CD4-positive, alpha-beta T cell treated with Interleukin-4 for 1 hour (primary cell): ENCODE measurements at regions not wholly inside any gene's neighbourhood (a gene's known extent, or its start where the extent isn't known, plus 50 kb on each side); places are given as distances from the start of the nearest gene placed in this dataset.
"Not testable (repeated sequence)": the region's sequence is repeated elsewhere in the genome, so short reads cannot be mapped to it uniquely, and the experiment has no call there.

Experiments used
- DNase-seq, 2 donors: peaks; one replicate each; pipeline ENCODE4 v3.0.0-alpha.2; 2020 to 2022

DNA sequence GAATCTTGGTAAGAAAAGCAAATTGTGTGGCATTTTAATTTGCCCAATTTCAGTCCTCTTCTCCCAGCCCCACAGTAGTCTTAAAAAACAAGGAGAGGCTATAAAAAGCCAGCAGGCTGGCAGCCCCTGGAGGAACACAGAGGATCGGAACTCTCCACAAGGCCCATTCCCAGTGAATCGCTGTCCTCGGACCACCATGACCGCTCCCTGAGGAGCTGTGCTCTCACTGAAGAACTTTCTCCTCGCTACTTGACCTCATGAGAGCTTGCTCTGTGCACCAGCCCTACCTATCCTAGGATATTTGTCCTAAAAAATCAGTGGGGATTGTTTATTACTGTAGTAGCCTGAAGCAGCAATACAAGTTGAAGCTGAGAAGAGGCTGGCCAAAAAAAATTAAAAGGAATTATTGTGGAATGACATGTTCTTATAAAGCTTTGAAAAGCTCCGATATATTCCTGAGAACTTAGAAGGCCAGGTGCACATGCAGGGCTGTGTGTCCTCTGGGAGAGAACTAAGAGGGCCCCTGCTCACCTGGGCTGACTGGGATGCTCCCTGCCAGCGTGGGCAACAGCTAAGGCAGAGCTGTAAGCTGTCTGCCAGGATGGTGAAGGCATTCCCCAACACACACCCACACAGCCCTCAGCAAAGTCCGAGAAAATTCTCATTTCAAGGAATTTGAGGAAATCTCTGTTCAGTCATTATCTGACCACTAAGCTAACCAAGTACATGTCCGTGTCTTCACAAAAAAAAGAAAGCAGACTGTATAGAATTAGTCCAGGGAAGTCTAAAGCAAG lies 148.8 kb upstream of the SFSWAP start:
- DNase-seq: no peak

- DNase-seq: peak in 1 of 2 donors; percentile 17
Observed at GRCh38 chr12:131564138-131564727, 146.7 kb upstream of the SFSWAP start.

GRCh38 chr12:131564845-131565244 lies 146.0 kb upstream of the SFSWAP start:
- no peak for DNase-seq

DNA sequence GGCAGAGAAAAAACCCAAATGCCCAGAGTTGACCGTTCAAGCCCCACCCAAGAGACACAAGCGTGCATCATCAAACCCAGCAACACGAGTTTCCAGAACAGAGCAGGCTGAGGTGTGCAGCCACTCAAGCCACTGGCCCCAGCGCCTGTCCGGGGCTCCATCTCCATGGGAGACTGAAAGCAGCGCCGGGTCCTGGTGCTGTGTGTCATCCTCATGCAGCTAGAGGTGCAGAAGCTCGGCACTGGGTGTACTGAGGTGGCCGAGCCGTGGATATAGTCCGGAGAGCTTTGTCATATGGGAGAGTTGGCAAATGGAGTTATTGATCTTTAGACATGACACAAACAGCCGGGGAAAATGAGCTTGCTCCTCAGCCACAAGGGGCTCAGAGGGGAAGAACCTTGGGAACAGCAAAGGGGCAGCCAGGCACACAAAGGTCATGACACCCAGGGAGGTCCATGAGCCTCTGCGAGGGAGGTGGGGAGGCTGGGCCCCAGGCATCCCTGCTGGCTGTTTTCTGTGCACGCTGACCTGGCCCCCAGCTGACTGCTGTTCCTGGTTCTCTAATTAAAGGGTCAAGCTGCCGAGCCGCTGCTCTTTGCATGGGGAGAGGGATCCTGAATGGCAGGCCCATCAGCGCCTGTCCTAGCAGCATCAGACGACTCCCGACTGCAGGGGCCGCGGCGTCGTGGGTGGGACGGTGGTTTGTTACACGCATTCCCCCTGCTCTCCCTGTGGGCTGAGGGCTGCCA lies 145.4 kb upstream of the SFSWAP start:
- no peak for DNase-seq

GRCh38 chr12:131568336-131568735 lies 142.6 kb upstream of the SFSWAP start:
- no peak for DNase-seq

DNA sequence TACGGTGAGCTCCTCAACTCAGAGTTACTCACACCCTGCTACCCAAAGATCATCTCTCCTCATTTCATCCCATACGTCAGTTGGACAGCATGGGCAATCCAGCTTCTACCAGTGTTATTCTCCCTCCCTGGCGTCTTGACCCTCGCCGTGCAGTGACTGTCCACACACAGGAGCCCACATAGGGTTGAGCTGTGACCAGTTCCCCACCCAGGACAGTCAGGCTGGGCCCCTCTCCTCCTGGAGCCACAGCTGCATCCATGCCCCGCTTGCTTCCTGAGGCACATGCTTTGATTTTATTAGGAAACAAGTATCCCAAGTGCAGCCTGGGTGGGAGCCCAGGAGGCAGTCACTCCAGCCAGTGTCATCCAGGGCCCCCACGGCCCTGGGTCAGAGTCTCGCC lies 140.3 kb upstream of the SFSWAP start:
- DNase-seq: no peak

DNA sequence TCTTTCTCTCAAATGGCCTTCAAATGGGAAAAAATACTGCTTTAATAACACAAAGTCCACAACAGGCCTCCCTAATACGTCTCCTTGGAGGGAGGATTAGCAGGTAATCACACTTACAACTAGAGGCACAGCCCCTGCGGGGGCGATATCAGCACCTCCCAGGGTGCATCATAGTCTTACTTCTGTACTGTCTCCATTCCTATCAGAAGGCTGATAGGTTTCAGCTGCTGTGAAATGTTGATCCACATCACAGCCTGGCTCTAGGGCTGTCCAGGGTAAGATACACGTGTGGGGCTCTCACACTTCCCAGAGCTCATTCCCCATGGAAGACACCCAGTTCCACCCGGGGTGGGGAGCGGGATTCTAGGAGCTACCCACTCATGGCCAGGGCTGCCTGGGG lies 139.1 kb upstream of the SFSWAP start:
- DNase-seq: no peak

DNA sequence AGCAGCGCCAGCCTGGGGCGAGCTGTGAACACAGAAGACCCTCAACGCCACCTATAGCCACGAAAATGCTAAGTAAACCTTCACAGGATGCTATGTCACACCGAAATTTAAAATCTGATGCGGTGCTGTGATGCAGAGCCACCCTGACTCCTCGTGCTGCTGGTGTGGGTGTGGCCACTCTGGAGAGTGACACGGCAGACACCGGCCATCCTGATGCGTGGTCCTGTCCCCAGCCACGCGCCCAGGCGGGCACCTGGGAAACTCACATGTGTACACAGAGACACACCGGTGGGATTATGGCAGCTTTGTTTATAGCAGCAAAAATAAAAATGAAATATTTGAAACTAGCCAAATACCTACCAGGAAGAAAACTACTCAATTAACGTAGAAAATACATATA lies 138.3 kb upstream of the SFSWAP start:
- no peak for DNase-seq

- DNase-seq: no peak
Observed at GRCh38 chr12:131573631-131574394, 137.1 kb upstream of the SFSWAP start.

DNA sequence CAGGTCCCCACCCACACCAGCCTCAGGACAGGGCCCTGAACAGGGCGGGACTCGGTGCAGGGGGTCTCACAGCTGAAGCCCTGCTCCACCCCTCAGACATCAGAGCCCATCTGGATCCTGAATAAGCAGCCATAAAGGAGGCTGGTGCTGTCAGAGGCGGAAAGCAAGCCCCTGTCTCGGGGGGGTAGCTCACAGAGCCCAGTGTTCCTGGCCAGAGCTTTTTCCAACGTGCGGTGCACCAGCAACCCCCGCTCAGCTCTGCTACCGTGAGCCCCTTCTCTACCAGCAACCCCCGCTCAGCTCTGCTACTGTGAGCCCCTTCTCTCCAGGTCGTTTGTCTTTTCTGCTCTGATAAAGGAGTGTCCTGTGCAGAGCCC lies 136.5 kb upstream of the SFSWAP start:
- DNase-seq: no peak

GRCh38 chr12:131575371-131575770 lies 135.5 kb upstream of the SFSWAP start:
- no peak for DNase-seq

DNA sequence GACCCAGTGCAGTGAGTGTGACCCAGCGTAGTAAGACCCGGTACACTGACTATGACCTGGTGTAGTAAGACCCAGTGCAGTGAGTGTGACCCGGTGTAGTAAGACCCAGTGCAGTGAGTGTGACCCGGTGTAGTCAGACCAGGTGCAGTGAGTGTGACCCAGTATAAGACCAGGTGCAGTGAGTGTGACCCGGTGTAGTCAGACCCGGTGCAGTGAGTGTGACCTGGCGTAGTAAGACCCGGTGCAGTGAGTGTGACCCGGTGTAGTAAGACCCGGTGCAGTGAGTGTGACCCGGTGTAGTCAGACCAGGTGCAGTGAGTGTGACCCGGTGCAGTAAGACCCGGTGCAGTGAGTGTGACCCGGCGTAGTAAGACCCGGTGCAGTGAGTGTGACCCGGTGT lies 134.2 kb upstream of the SFSWAP start:
- not testable (repeated sequence) for DNase-seq

DNA sequence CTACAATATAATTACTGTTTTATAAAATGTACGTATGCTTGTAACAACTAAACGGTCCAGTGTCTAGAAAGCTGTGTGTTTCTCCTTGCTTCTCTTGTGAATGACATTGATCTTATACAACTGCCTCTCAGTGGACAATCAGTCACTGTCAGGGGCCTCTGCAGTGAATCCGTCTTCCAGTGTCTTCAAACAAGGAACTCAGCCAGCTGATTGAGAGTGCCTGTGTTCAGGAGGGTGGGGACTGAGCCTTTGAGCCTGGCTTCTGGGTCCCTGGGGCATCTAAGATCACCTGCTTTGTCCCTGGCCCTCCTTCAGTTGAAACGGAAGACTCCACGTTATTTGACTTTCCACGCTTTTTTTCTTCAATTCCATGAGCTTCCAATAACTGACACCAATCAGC lies 133.1 kb upstream of the SFSWAP start:
- DNase-seq: no peak

DNA sequence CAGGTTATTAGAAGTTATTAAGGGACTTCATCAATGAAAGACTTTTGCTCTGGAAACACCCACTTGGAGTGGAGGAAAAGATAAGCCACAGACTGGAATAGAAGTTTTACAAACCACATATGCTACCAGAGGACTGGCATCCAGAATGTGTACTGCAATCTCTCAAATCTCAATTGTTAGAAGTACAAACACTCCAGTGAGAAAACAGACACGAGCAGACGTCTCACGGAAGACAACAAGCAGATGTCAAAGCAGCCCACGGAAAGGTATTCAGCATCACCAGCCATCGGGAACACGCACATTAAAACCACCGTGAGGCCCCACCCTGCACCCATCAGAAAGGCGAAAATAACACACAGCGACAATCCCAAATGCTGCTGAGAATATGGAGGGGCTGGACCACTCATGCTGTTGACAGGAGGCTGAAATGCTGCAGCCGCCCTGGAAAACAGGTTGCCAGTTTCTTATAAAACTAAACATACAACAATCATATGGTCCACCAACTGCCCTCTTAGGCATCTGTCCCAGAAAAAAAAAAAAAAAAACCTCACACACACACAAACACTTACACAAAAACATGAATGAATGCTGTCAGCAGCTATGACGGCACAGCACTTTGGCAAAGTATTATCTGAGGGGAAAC lies 131.9 kb upstream of the SFSWAP start:
- DNase-seq: no peak

- DNase-seq: no peak
Observed at GRCh38 chr12:131583090-131583712, 127.7 kb upstream of the SFSWAP start.

- no peak for DNase-seq
Observed at GRCh38 chr12:131586269-131586668, 124.6 kb upstream of the SFSWAP start.

- no peak for DNase-seq
Observed at GRCh38 chr12:131586761-131587160, 124.1 kb upstream of the SFSWAP start.

DNA sequence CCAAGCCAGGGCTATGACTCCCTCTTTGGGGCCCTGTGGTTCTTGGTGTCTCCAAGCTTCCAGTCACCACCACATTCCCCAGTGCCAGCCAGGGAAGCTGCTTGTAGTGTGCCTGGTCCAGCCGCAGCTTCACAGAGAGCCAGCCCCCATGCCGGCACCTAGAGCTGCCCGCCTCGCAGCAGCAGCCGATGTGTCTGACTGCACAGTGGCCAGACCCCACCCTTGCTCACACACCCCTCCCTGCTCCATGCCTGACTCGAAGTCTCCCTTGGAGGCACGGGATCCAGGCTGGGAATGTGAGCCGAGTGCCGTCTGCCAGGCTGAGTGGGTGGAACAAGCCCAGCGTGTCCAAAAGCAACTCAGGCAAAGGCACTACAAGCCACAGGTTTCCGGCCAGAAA lies 123.3 kb upstream of the SFSWAP start:
- DNase-seq: no peak

- DNase-seq: no peak
Observed at GRCh38 chr12:131589221-131589897, 121.5 kb upstream of the SFSWAP start.

GRCh38 chr12:131589966-131590365 lies 120.9 kb upstream of the SFSWAP start:
- no peak for DNase-seq

DNA sequence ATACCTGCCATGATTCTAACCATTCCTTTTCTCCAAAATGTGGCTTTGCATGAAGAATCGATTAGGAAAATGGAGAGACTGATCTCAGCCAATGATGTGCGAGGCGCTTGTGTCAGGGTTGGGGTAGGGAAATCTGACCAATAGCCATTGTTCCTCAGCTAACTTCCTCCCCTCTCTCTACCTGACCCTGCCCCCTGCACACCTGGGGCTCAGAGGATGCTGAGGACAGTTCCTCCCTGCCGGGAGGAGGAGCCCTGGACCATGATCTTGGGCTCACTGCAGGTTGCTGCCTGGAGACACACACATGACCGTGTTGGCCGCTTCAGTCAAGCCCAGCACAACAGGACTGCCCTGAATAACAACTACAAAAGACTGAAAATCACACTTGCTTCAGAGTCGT lies 119.8 kb upstream of the SFSWAP start:
- DNase-seq: no peak
